GM12878 (cell line): ENCODE measurements at regions not wholly inside any gene's neighbourhood (a gene's known extent, or its start where the extent isn't known, plus 50 kb on each side); places are given as distances from the start of the nearest gene placed in this dataset.

Experiments used
- ATAC-seq: fragments of 200-7000 bp; cut with Tn5 transposase; 3 replicates; pipeline ENCODE4 v1.9.1; 2020; ENCODE audit warnings: mild to moderate bottlenecking, moderate library complexity
- BruUV-seq: library from RNA; stranded (reverse); fragments of 400-500 nt; replicated peaks from 2 replicates; lab custom pipeline; 2021; lab: Mats Ljungman, UMichigan
- CTCF ChIA-PET: fragments of 300-600 bp; sonication (Branson Sonifier 250); formaldehyde crosslinking; extraction: SDS; loops from one replicate; lab custom pipeline; 2021; ENCODE audit warnings: inconsistent platforms; lab: Yijun Ruan, JAX
- POLR2A ChIA-PET: fragments of 350-600 bp; formaldehyde crosslinking; extraction: SDS; loops from one replicate; lab custom pipeline; 2021; ENCODE audit warnings: inconsistent platforms; lab: Charles Lee
- RAD21 ChIA-PET: fragments of 300-600 bp; sonication (Branson Sonifier 250); formaldehyde crosslinking; loops from one replicate; lab custom pipeline; 2023; ENCODE audit warnings: antibody characterized with exemption; ENCODE audit not compliant: unreplicated experiment; lab: Charles Lee
- SMC1A ChIA-PET: fragments of 300-600 bp; sonication (Branson Sonifier 250); formaldehyde crosslinking; loops from one replicate; lab custom pipeline; 2023; ENCODE audit not compliant: unreplicated experiment, uncharacterized antibody; lab: Charles Lee
- DNase-seq: peaks from one replicate; pipeline ENCODE4 v3.0.0-alpha.2; 2011; ENCODE audit warnings: low read depth, low spot score
- FAIRE-seq: peaks from 3 replicates; lab custom pipeline; 2011; peaks lifted over from hg19 to GRCh38; lab: Jason Lieb, UNC
- H2AFZ ChIP-seq: 2 replicates; pipeline ENCODE4 v1.6.0; 2011; ENCODE audit warnings: low read depth, low read length, control low read depth; ENCODE audit not compliant: control insufficient read depth
- H3K27ac ChIP-seq: 2 replicates; pipeline ENCODE4 v1.5.1; 2011; ENCODE audit warnings: control low read depth; ENCODE audit not compliant: control insufficient read depth, insufficient read depth
- H3K27me3 ChIP-seq, 2 experiments: replicated peaks in 1 of 2; 2 replicates each; pipeline versions ENCODE4 v1.6.0 to v1.6.1; 2011; ENCODE audit warnings: low read length in 1 of 2; ENCODE audit not compliant: control insufficient read depth in 2 of 2, insufficient read depth in 2 of 2
- H3K36me3 ChIP-seq, 2 experiments: 2 replicates each; pipeline ENCODE4 v1.5.1; 2011; ENCODE audit warnings: low read length in 1 of 2; ENCODE audit not compliant: control insufficient read depth in 2 of 2, insufficient read depth in 2 of 2
- H3K4me1 ChIP-seq: 2 replicates; pipeline ENCODE4 v1.6.1; 2011; ENCODE audit warnings: mild to moderate bottlenecking, low read length, moderate library complexity, mixed read lengths; ENCODE audit not compliant: control insufficient read depth, insufficient read depth
- H3K4me2 ChIP-seq: 2 replicates; pipeline ENCODE4 v1.6.0; 2011; ENCODE audit warnings: control low read depth; ENCODE audit not compliant: control insufficient read depth, insufficient read depth
- H3K4me3 ChIP-seq: fragments of 200-600 bp; sonication (generic); 2 replicates; pipeline ENCODE4 v1.5.1; 2016
- H3K79me2 ChIP-seq: 2 replicates; pipeline ENCODE4 v1.6.0; 2011; ENCODE audit warnings: low read length; ENCODE audit not compliant: control insufficient read depth, insufficient read depth
- H3K9ac ChIP-seq: 2 replicates; pipeline ENCODE4 v1.8.0; 2011; ENCODE audit warnings: low read length, control low read depth, mixed read lengths; ENCODE audit not compliant: control insufficient read depth, insufficient read depth
- H3K9me3 ChIP-seq: replicated peaks from 3 replicates; pipeline ENCODE4 v1.5.1; 2011; ENCODE audit warnings: mild to moderate bottlenecking, low read length; ENCODE audit not compliant: control insufficient read depth, insufficient read depth
- H4K20me1 ChIP-seq: 2 replicates; pipeline ENCODE4 v1.6.0; 2011; ENCODE audit not compliant: control insufficient read depth, insufficient read depth
- BCL11A ChIP-seq: IDR thresholded peaks from 2 replicates; pipeline ENCODE4 v1.6.1; 2011; ENCODE audit warnings: low read depth, low read length
- BHLHE40 ChIP-seq, 2 experiments: fragments of 450-650 bp in 1 of 2; IDR thresholded peaks; 2 replicates each; pipeline ENCODE4 v1.6.1; 2011 to 2017; ENCODE audit warnings: low read depth in 2 of 2, borderline replicate concordance in 1 of 2, improper control_type of control experiment in 1 of 2, low read length in 1 of 2, mild to moderate bottlenecking in 1 of 2
- BRCA1 ChIP-seq: IDR thresholded peaks from 2 replicates; pipeline ENCODE4 v1.6.1; 2011; ENCODE audit warnings: low read depth, low read length, improper control_type of control experiment
- CHD4 ChIP-seq: fragments of 200-600 bp; sonication (generic); IDR thresholded peaks from 2 replicates; pipeline ENCODE4 v1.6.1; 2016; ENCODE audit warnings: mild to moderate bottlenecking
- E2F4 ChIP-seq: IDR thresholded peaks from 2 replicates; pipeline ENCODE4 v1.6.1; 2012; ENCODE audit warnings: low read depth, low read length, improper control_type of control experiment
- FOXM1 ChIP-seq: IDR thresholded peaks from 2 replicates; pipeline ENCODE4 v1.6.1; 2012; ENCODE audit warnings: low read depth, mild to moderate bottlenecking, inconsistent platforms, low read length, moderate library complexity
- HCFC1 ChIP-seq: fragments of 150-350 bp; IDR thresholded peaks from 2 replicates; pipeline ENCODE4 v1.6.1; 2014; ENCODE audit warnings: low read length
- ZNF217 ChIP-seq: fragments of 450-650 bp; IDR thresholded peaks from 2 replicates; pipeline ENCODE4 v1.6.1; 2017; ENCODE audit warnings: antibody characterized with exemption, mild to moderate bottlenecking
- WGBS: methylation state at CpG from one replicate; pipeline ENCODE4 v1.1.6; 2016; ENCODE audit warnings: low lambda C conversion rate; ENCODE audit not compliant: insufficient replicate concordance, insufficient coverage; ENCODE audit errors: missing lambda C conversion rate; 5-methylcytosine and 5-hydroxymethylcytosine counted together
- in situ Hi-C: fragments of 300-500 bp; cut with MboI; formaldehyde crosslinking; loops from 9 replicates; pipeline ENCODE4 v1.14.3; 2018; ENCODE audit warnings: mixed read lengths
- intact Hi-C: fragments of 100-400 bp; cut with micrococcal nuclease; formaldehyde crosslinking; loops from one replicate; pipeline ENCODE4 v1.14.2; 2022; ENCODE audit not compliant: unreplicated experiment

GRCh38 chr22:48973694-48974041, 854.0 kb downstream of the BRD1 start:
- H4K20me1 ChIP-seq: no peaks in the 10 kb centered on the region
- no peak for DNase-seq
- no peak for FAIRE-seq
- no peaks in the 10 kb centered on the region for H3K27me3 ChIP-seq
- ChIA-PET SMC1A (no interaction called here), POLR2A (no interaction called here), RAD21 (no interaction called here), CTCF (no interaction called here)
- no peak for ATAC-seq
- no peaks in the 10 kb centered on the region for H3K36me3 ChIP-seq
- no peak overlapping the region for H3K4me3 ChIP-seq
- intact Hi-C loops: no loop called here
- WGBS: 0% methylated on average over 7 of the region's 8 CpGs
- in situ Hi-C loops: no loop called here
- H3K9ac ChIP-seq: no peak overlapping the region
- BruUV-seq: no TSS peak
- no peak overlapping the region for H3K27ac ChIP-seq
- H3K9me3 ChIP-seq: no peaks in the 10 kb centered on the region; the same call in 2 of the 3 replicates
- TF ChIP-seq CHD4 (no peak), FOXM1 (no peak), BCL11A (no peak), E2F4 (no peak), HCFC1 (no peak), BRCA1 (no peak), ZNF217 (no peak), BHLHE40 (IDR thresholded peaks at IDR 0.05; ENCODE audit: borderline replicate concordance in 1 of 2, low read depth in 2 of 2, low read length in 1 of 2) (no peak)
- H3K4me2 ChIP-seq: no peak overlapping the region
- H3K4me1 ChIP-seq: no peaks in the 10 kb centered on the region
- no peak overlapping the region for H2AFZ ChIP-seq
- no peaks in the 10 kb centered on the region for H3K79me2 ChIP-seq
